Thyroid gland (tissue), 4 donors: ENCODE measurements at regions not wholly inside any gene's neighbourhood (a gene's known extent, or its start where the extent isn't known, plus 50 kb on each side); places are given as distances from the start of the nearest gene placed in this dataset.

Experiments
- DNase-seq, 2 donors: peaks; one replicate each; pipeline ENCODE4 v3.0.0-alpha.2; 2019
- H3K27ac ChIP-seq, 3 donors: fragments of 200-600 bp; sonication (generic); 1 replicate in 2 of 3; 2 replicates in 1 of 3; pipeline ENCODE4 v1.5.1; 2016 to 2019; ENCODE audit warnings: mild to moderate bottlenecking in 1 of 3, moderate library complexity in 1 of 3
- H3K27me3 ChIP-seq: fragments of 200-600 bp; sonication (generic); one replicate; pipeline ENCODE4 v1.5.1; 2019
- H3K36me3 ChIP-seq, 2 donors: fragments of 200-600 bp; sonication (generic); one replicate each; pipeline ENCODE4 v1.5.1; 2016 to 2019
- H3K4me1 ChIP-seq, 2 donors: fragments of 200-600 bp; sonication (generic); one replicate each; pipeline ENCODE4 v1.5.1; 2017 to 2019
- H3K4me3 ChIP-seq, 3 donors: fragments of 200-600 bp; sonication (generic); replicated peaks in 1 of 3; 1 replicate in 2 of 3; 2 replicates in 1 of 3; pipeline ENCODE4 v1.5.1; 2016; ENCODE audit warnings: mild to moderate bottlenecking in 1 of 3
- H3K9me3 ChIP-seq: fragments of 200-600 bp; sonication (generic); one replicate; pipeline ENCODE4 v1.5.1; 2017
- POLR2A ChIP-seq, 2 donors: fragments of 450-650 bp; IDR thresholded peaks; one replicate each; pipeline ENCODE4 v1.6.1; 2017; ENCODE audit warnings: antibody characterized with exemption in 2 of 2, mild to moderate bottlenecking in 2 of 2, moderate library complexity in 1 of 2
- WGBS, 2 donors: methylation state at CpG; one replicate each; pipeline ENCODE4 v1.1.5; 2017; 5-methylcytosine and 5-hydroxymethylcytosine counted together
- intact Hi-C: fragments of 100-400 bp; cut with DNase I; formaldehyde crosslinking; loops from one replicate; pipeline ENCODE4 v1.15.1; 2023
- TF ChIP-seq, protein P1 (sequence below), 6 experiments: fragments of 200-600 bp in 3 of 6; fragments of 450-650 bp in 3 of 6; sonication (generic) in 3 of 6; IDR thresholded peaks; one replicate each; pipeline ENCODE4 v1.5.1; 2016 to 2019; ENCODE audit warnings: antibody characterized with exemption in 6 of 6, mild to moderate bottlenecking in 2 of 6, inconsistent platforms in 1 of 6, moderate library complexity in 1 of 6

DNA sequence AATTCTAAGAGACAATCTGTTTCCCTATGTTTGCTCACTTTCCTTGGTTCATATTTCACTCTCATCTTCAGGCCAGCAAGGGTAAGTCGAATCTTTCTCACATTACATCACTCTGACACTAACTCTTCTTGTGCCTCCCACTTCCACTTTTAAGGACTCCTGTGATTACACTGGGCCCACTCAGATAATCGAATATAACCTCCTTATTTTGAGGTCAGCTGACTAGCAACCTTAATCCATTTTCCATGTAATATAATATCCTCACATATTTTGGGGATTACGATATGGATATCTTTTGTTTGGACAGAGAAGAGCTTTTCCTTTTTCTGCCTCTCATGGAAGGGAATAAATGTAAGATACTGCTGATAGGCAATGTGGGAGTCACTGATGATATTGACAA, 2015.7 kb upstream of the LRRTM1 start:
- Histone ChIP-seq H3K4me3 (no peak overlapping the region), H3K36me3 (no peaks in the 10 kb centered on the region), H3K4me1 (no peaks in the 10 kb centered on the region), H3K27me3 (no peaks in the 10 kb centered on the region), H3K9me3 (no peaks in the 10 kb centered on the region), H3K27ac (no peak overlapping the region)
- no peak for DNase-seq
- 68 to 76% methylated on average over 3 of the region's 3 CpGs for WGBS, 2 donors
- intact Hi-C loops: no loop called here
- no peak for TF ChIP-seq POLR2A (IDR thresholded peaks at IDR 0.05)
- TF ChIP-seq, protein P1, sequence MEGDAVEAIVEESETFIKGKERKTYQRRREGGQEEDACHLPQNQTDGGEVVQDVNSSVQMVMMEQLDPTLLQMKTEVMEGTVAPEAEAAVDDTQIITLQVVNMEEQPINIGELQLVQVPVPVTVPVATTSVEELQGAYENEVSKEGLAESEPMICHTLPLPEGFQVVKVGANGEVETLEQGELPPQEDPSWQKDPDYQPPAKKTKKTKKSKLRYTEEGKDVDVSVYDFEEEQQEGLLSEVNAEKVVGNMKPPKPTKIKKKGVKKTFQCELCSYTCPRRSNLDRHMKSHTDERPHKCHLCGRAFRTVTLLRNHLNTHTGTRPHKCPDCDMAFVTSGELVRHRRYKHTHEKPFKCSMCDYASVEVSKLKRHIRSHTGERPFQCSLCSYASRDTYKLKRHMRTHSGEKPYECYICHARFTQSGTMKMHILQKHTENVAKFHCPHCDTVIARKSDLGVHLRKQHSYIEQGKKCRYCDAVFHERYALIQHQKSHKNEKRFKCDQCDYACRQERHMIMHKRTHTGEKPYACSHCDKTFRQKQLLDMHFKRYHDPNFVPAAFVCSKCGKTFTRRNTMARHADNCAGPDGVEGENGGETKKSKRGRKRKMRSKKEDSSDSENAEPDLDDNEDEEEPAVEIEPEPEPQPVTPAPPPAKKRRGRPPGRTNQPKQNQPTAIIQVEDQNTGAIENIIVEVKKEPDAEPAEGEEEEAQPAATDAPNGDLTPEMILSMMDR (IDR thresholded peaks at IDR 0.05): no peak

DNA sequence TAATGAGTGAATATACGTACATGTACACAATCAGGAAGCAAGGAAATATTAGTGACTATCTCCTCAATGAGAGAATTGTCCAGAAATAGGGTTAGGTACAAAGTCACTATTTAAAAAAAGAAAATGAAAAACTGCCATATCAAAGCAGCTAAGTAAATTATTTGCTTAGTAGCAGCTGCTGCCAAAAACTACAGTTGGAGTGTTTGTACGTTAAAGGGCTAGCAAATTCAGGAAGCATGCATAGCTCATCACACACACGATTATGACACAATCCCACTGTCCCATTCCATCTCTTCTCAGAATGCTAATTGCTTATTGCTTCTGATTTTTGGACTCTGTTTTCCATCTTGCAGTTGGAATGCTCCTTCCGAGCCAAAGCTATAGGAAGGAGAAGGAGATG, 2012.5 kb upstream of the LRRTM1 start:
- WGBS, 2 donors: 30 to 42% methylated on average over 4 of the region's 4 CpGs
- TF ChIP-seq POLR2A (IDR thresholded peaks at IDR 0.05): no peak
- TF ChIP-seq, protein P1 (IDR thresholded peaks at IDR 0.05): no peak
- intact Hi-C loops: no loop called here

DNA sequence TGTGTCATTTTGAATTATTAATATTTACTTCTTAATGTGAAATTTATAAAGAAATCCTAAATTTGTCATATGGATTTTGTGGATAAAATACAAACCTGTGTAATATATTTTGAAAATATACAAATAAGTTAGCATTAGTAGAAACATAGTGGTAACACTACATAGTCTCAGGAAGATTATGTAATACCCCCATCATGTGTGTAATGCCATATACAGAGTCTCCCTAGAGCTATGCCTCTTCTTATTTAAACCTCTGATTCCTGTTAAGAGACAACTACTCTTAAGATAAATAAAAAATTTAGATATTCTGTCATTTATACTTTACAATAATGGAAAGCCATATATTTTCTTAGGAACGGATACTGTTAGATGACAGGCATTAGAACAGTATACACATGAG, 2012.0 kb upstream of the LRRTM1 start:
- WGBS, 2 donors: 33 to 35% methylated on average over 1 of the region's 1 CpG
- no peak for DNase-seq
- Histone ChIP-seq H3K4me1 (no peaks in the 10 kb centered on the region), H3K9me3 (no peaks in the 10 kb centered on the region), H3K4me3 (no peak overlapping the region), H3K27ac (no peak overlapping the region), H3K36me3 (no peaks in the 10 kb centered on the region), H3K27me3 (no peaks in the 10 kb centered on the region)
- intact Hi-C loops: no loop called here
- no peak for TF ChIP-seq POLR2A (IDR thresholded peaks at IDR 0.05)
- TF ChIP-seq, protein P1 (IDR thresholded peaks at IDR 0.05): no peak

More for the DNA sequence above, 2012.5 kb upstream of the LRRTM1 start:
- no peaks in the 10 kb centered on the region for H3K9me3 ChIP-seq
- no peaks in the 10 kb centered on the region for H3K4me1 ChIP-seq
- H3K4me3 ChIP-seq: no peak overlapping the region
- no peaks in the 10 kb centered on the region for H3K36me3 ChIP-seq
- no peaks in the 10 kb centered on the region for H3K27me3 ChIP-seq
- no peak for DNase-seq
- H3K27ac ChIP-seq: no peak overlapping the region

DNA sequence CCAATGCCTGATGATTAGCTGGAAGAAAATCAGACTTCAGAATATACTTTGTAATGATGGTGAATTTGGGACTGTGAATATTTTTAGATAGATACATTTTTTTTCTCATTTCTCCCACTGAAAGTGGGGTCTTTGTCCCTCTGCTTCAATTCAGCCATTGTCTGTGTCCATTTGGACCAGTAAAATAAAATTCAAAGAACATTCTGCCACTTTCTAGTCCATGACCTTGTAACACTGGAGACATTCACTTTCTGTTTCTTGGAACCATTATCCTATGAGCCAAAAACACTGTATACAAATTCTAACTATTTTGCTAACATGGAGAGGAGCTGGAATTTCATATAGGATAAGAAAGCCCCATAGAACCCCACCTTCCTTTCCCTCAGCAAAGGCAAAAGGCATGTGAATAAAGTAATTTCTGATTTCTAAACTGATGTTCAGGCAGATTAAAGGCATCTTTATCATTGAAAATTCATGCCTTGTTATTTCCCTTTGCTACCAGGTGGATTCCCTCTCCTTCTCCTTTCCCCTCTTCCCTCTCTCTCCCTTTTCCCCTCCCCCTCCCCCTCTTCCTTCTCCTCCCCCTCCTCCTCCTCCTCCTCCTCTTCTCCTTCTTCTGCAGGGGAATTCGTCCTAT, 2010.4 kb upstream of the LRRTM1 start:
- Histone ChIP-seq H3K4me1 (no peaks in the 10 kb centered on the region), H3K27ac (no peak overlapping the region), H3K36me3 (no peaks in the 10 kb centered on the region), H3K9me3 (no peaks in the 10 kb centered on the region), H3K4me3 (no peak overlapping the region), H3K27me3 (no peaks in the 10 kb centered on the region)
- intact Hi-C loops: no loop called here
- 44 to 45% methylated on average over 1 of the region's 1 CpG for WGBS, 2 donors
- no peak for DNase-seq
- TF ChIP-seq, protein P1 (IDR thresholded peaks at IDR 0.05): no peak
- no peak for TF ChIP-seq POLR2A (IDR thresholded peaks at IDR 0.05)

DNA sequence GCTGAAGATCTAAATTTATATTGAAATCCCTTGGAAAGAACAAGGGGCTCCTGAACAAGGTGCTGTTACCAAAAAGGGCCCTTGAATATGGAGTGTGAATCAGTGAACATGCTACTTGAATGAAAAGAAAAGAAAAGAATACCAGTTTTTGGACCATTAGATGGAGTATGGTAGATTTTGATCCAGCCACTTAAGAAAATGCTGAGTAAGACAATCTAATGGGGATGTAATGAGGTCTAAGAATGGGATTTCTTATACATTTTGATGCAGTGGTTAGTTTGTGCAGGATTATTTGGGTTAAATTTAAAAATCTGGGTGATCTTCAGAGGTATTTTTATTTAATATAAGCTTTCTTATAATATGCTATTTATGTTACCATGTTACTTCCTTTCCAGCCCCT, 2003.0 kb upstream of the LRRTM1 start:
- Histone ChIP-seq H3K4me1 (no peaks in the 10 kb centered on the region), H3K27ac (no peak overlapping the region), H3K27me3 (no peaks in the 10 kb centered on the region), H3K36me3 (no peaks in the 10 kb centered on the region), H3K4me3 (no peak overlapping the region), H3K9me3 (no peaks in the 10 kb centered on the region)
- DNase-seq: no peak
- intact Hi-C loops: no loop called here
- TF ChIP-seq, protein P1 (IDR thresholded peaks at IDR 0.05): no peak
- TF ChIP-seq POLR2A (IDR thresholded peaks at IDR 0.05): no peak
